Skeletal muscle satellite cell (primary cell): ENCODE measurements at regions not wholly inside any gene's neighbourhood (a gene's known extent, or its start where the extent isn't known, plus 50 kb on each side); places are given as distances from the start of the nearest gene placed in this dataset.
"Not testable (repeated sequence)": the region's sequence is repeated elsewhere in the genome, so short reads cannot be mapped to it uniquely, and the experiment has no call there.

ENCODE experiments used
- H3K27me3 ChIP-seq: 2 replicates; pipeline ENCODE4 v1.7.0; 2013; ENCODE audit warnings: low read length; ENCODE audit not compliant: control insufficient read depth, insufficient read depth
- H3K36me3 ChIP-seq: 2 replicates; pipeline ENCODE4 v1.7.0; 2013; ENCODE audit warnings: mild to moderate bottlenecking, control low read depth, low read length; ENCODE audit not compliant: insufficient read depth
- H3K4me1 ChIP-seq: 2 replicates; pipeline ENCODE4 v1.7.0; 2013; ENCODE audit warnings: low read length; ENCODE audit not compliant: control insufficient read depth, insufficient read depth
- H3K4me2 ChIP-seq: 2 replicates; pipeline ENCODE4 v1.7.0; 2013; ENCODE audit warnings: mild to moderate bottlenecking, low read length
- H3K4me3 ChIP-seq: 2 replicates; pipeline ENCODE4 v1.7.0; 2013; ENCODE audit warnings: low read length
- H3K9ac ChIP-seq: 2 replicates; pipeline ENCODE4 v1.7.0; 2013; ENCODE audit warnings: mild to moderate bottlenecking, low read depth, low read length, moderate library complexity
- H3K9me3 ChIP-seq: replicated peaks from 2 replicates; pipeline ENCODE4 v1.7.0; 2013; ENCODE audit warnings: mild to moderate bottlenecking, control low read depth, low read length

- H3K36me3 ChIP-seq: no peaks in the 10 kb centered on the region
- no peaks in the 10 kb centered on the region for H3K27me3 ChIP-seq
- no peak overlapping the region for H3K4me2 ChIP-seq
- no peaks in the 10 kb centered on the region for H3K4me1 ChIP-seq
- H3K4me3 ChIP-seq: no peak overlapping the region
- no peaks in the 10 kb centered on the region for H3K9me3 ChIP-seq
- no peak overlapping the region for H3K9ac ChIP-seq
Observed at GRCh38 chr14:101282418-101282817, 278.9 kb upstream of the DIO3 start.

GRCh38 chr14:101284711-101285110, 276.6 kb upstream of the DIO3 start:
- no peak overlapping the region for H3K4me3 ChIP-seq
- no peak overlapping the region for H3K4me2 ChIP-seq
- no peaks in the 10 kb centered on the region for H3K27me3 ChIP-seq
- no peaks in the 10 kb centered on the region for H3K9me3 ChIP-seq
- no peak overlapping the region for H3K9ac ChIP-seq
- no peaks in the 10 kb centered on the region for H3K4me1 ChIP-seq
- H3K36me3 ChIP-seq: no peaks in the 10 kb centered on the region

DNA sequence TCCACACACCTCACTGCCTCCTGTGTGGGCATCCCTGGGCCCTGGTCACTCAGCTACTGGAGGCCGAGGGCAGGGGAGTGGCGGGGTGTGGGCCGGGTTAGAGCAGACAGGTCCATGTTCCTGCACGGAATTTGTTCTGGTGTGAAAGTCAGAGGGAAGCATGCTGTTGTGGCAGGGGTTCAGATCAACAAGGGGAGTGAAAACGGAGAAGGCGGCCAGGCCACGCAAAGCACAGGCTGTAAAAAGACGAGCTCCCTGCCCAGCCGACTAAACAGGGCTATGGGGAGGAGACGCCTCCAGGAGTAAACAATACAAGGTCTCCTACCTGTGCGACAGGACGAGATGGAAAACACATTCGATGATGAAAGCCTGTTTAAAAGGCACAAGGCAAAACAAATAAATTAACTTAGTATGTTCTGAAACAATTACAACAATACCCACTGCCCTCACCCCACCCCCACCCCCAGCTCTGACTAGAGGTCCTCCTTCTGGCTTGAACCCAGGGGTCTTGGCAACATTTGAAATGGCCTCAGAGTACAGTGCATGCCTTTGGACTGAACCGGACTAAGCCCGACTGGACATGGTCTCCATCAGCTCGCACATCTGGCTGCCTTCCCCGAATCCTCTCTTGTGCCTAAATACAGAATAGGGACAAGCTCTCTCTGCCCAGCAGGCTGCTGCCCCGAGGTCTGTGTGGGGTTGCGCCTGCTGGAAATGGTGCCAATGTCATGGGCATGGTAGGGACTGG, 274.9 kb upstream of the DIO3 start:
- Histone ChIP-seq H3K9me3 (no peaks in the 10 kb centered on the region), H3K4me2 (no peak overlapping the region), H3K9ac (no peak overlapping the region), H3K4me3 (no peak overlapping the region), H3K36me3 (no peaks in the 10 kb centered on the region), H3K4me1 (no peaks in the 10 kb centered on the region), H3K27me3 (peaks cover 3% of the 10 kb centered on the region)

GRCh38 chr14:101288436-101289229, 272.7 kb upstream of the DIO3 start:
- Histone ChIP-seq H3K9ac (no peak overlapping the region), H3K9me3 (no peaks in the 10 kb centered on the region), H3K4me2 (no peak overlapping the region), H3K27me3 (peaks cover 3% of the 10 kb centered on the region), H3K4me1 (no peaks in the 10 kb centered on the region), H3K36me3 (no peaks in the 10 kb centered on the region), H3K4me3 (no peak overlapping the region)

DNA sequence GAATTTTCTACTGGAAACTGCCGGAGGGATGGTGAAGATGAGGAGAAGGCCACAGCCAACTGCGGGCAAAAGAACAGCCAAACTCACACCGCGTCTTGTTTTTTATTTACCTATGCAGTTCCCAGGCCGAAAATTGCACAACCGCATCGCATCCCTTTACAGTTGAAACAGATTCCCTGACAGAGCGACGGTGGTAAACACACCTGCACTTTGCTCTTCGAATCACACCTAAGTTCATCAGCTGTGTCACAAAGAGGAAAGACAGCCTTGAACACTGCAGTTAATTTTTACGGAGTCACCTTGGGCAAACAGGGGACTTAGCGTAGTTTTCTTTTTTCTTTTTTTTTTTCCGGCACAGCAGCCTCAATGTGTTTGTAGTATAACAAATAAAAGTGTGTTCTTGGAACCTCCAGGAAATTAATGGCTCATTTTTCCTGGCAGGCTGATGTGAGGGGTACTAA, 272.0 kb upstream of the DIO3 start:
- H3K36me3 ChIP-seq: no peaks in the 10 kb centered on the region
- H3K4me2 ChIP-seq: no peak overlapping the region
- no peak overlapping the region for H3K4me3 ChIP-seq
- no peaks in the 10 kb centered on the region for H3K4me1 ChIP-seq
- H3K9ac ChIP-seq: no peak overlapping the region
- H3K9me3 ChIP-seq: no peaks in the 10 kb centered on the region
- H3K27me3 ChIP-seq: peaks cover 3% of the 10 kb centered on the region

GRCh38 chr14:101289911-101290310, 271.4 kb upstream of the DIO3 start:
- Histone ChIP-seq H3K9me3 (no peaks in the 10 kb centered on the region), H3K4me3 (no peak overlapping the region), H3K27me3 (peaks cover 3% of the 10 kb centered on the region), H3K4me2 (no peak overlapping the region), H3K9ac (no peak overlapping the region), H3K36me3 (no peaks in the 10 kb centered on the region), H3K4me1 (no peaks in the 10 kb centered on the region)

- no peaks in the 10 kb centered on the region for H3K9me3 ChIP-seq
- no peaks in the 10 kb centered on the region for H3K4me1 ChIP-seq
- H3K4me3 ChIP-seq: no peak overlapping the region
- peaks cover 3% of the 10 kb centered on the region for H3K27me3 ChIP-seq
- H3K4me2 ChIP-seq: no peak overlapping the region
- H3K9ac ChIP-seq: no peak overlapping the region
- no peaks in the 10 kb centered on the region for H3K36me3 ChIP-seq
Observed at GRCh38 chr14:101290611-101291010, 270.7 kb upstream of the DIO3 start.

DNA sequence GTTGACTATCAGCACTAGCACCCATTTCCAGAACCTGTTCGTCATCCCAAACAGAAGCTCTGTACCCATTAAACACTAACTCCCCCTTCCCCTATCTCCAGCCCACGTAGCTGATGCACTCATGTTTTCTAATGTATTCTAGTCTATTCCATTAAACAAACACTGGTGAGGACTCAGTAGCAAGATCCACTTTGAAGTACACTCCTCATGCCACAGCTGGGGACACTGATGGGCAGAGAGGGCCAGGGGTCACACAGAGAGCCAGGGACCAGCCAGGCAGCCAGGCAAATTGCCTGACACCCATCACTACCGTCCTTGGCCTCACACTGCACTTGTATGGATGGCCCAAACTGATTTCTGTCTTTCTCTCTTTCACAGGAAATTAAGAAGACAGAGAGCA, 269.9 kb upstream of the DIO3 start:
- Histone ChIP-seq H3K4me1 (no peaks in the 10 kb centered on the region), H3K4me2 (no peak overlapping the region), H3K9ac (no peak overlapping the region), H3K4me3 (no peak overlapping the region), H3K9me3 (no peaks in the 10 kb centered on the region), H3K36me3 (no peaks in the 10 kb centered on the region), H3K27me3 (peaks cover 3% of the 10 kb centered on the region)

DNA sequence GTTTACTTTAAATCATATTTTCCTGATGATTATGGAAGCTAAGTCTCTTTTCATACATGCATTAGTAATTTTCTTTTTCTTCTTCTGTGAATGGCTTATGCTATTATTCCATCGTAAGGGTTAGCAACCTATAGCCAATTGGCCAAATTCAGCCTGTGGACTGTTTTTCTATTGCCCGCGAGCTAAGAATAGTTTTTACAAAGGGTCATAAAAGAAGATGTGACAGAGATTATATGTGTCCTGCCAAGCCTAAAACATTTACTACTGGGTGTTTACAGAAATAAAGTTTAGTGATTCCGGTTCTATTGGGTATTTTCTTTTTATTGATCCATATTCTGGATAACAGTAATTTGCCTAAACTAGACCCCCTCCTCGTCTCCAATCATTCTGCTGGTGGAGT, 268.8 kb upstream of the DIO3 start:
- Histone ChIP-seq H3K27me3 (peaks cover 3% of the 10 kb centered on the region), H3K4me2 (no peak overlapping the region), H3K4me3 (no peak overlapping the region), H3K9ac (no peak overlapping the region), H3K4me1 (no peaks in the 10 kb centered on the region), H3K36me3 (no peaks in the 10 kb centered on the region), H3K9me3 (no peaks in the 10 kb centered on the region)

- Histone ChIP-seq H3K4me2 (no peak overlapping the region), H3K9ac (no peak overlapping the region), H3K4me1 (no peaks in the 10 kb centered on the region), H3K9me3 (no peaks in the 10 kb centered on the region), H3K27me3 (peaks cover 3% of the 10 kb centered on the region), H3K4me3 (no peak overlapping the region), H3K36me3 (no peaks in the 10 kb centered on the region)
Observed at GRCh38 chr14:101293605-101294004, 267.7 kb upstream of the DIO3 start.

GRCh38 chr14:101294136-101294535, 267.2 kb upstream of the DIO3 start:
- peaks cover 3% of the 10 kb centered on the region for H3K27me3 ChIP-seq
- no peaks in the 10 kb centered on the region for H3K36me3 ChIP-seq
- no peaks in the 10 kb centered on the region for H3K4me1 ChIP-seq
- no peaks in the 10 kb centered on the region for H3K9me3 ChIP-seq
- no peak overlapping the region for H3K4me2 ChIP-seq
- no peak overlapping the region for H3K9ac ChIP-seq
- H3K4me3 ChIP-seq: no peak overlapping the region

GRCh38 chr14:101299781-101300180, 261.5 kb upstream of the DIO3 start:
- H3K27me3 ChIP-seq, H3K9ac ChIP-seq, H3K36me3 ChIP-seq, H3K4me3 ChIP-seq, H3K4me1 ChIP-seq, H3K4me2 ChIP-seq, H3K9me3 ChIP-seq: not testable (repeated sequence)
